Right lobe of liver (tissue), 4 donors: ENCODE measurements at regions not wholly inside any gene's neighbourhood (a gene's known extent, or its start where the extent isn't known, plus 50 kb on each side); places are given as distances from the start of the nearest gene placed in this dataset.

ENCODE experiments used
- POLR2A ChIP-seq: fragments of 450-650 bp; IDR thresholded peaks from one replicate; pipeline ENCODE4 v1.6.1; 2017; ENCODE audit warnings: antibody characterized with exemption, mild to moderate bottlenecking
- TF ChIP-seq, protein P1 (sequence below), 4 donors: fragments of 200-600 bp in 3 of 4; fragments of 450-650 bp in 1 of 4; IDR thresholded peaks; one replicate each; pipeline versions ENCODE4 v1.5.1 to v1.8.0; 2016 to 2022; ENCODE audit warnings: antibody characterized with exemption in 4 of 4, mild to moderate bottlenecking in 2 of 4
- donor health status: DM: no; HTN: no; CAD: no.
- donor health status: DM: no; HTN: no; CAD: no.
- donor health status: DM: no; HTN: yes; CAD: no.

DNA sequence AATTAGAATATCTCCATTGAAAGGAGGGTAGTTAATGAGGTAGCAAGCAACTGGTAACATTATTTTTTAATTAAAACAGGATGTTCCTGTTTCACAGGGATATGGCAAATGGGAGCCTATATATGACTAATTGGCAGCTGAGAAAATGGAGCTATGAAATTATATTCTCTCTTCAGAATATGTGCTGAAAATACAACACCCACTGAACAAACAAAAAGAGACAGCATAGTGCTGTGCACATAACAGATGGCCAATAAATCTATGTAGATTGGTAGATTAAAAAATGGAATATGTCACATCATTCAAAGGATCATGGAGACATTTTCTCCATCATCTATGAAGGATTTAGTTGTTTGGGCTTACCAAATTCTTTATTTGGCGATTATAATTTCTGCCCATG lies 362.0 kb downstream of the GPR37 start:
- TF ChIP-seq, protein P1, sequence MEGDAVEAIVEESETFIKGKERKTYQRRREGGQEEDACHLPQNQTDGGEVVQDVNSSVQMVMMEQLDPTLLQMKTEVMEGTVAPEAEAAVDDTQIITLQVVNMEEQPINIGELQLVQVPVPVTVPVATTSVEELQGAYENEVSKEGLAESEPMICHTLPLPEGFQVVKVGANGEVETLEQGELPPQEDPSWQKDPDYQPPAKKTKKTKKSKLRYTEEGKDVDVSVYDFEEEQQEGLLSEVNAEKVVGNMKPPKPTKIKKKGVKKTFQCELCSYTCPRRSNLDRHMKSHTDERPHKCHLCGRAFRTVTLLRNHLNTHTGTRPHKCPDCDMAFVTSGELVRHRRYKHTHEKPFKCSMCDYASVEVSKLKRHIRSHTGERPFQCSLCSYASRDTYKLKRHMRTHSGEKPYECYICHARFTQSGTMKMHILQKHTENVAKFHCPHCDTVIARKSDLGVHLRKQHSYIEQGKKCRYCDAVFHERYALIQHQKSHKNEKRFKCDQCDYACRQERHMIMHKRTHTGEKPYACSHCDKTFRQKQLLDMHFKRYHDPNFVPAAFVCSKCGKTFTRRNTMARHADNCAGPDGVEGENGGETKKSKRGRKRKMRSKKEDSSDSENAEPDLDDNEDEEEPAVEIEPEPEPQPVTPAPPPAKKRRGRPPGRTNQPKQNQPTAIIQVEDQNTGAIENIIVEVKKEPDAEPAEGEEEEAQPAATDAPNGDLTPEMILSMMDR (IDR thresholded peaks at IDR 0.05): no peak
- no peak for TF ChIP-seq POLR2A
